ENCODE measurements at regions not wholly inside any gene's neighbourhood (a gene's known extent, or its start where the extent isn't known, plus 50 kb on each side); places are given as distances from the start of the nearest gene placed in this dataset.

GRCh38 chr5:118698774-118699173 lies 289.6 kb downstream of the DTWD2 start:
- ATAC-seq: peak; percentile 99
- no peak overlapping the region for H3K4me3 Mint-ChIP-seq
- TF ChIP-seq FOXK1 (CRISPR knock-in tag; IDR thresholded peaks at IDR 0.05): no peak
- no peak for TF ChIP-seq ZNF416 (CRISPR knock-in tag; IDR thresholded peaks at IDR 0.05)
- no peak for TF ChIP-seq ATF1 (CRISPR knock-in tag; IDR thresholded peaks at IDR 0.05)
- POLR2A ChIA-PET: no interaction called here
- H3K9me3 Mint-ChIP-seq: peaks cover 22% of the 10 kb centered on the region
- peaks cover 2% of the 10 kb centered on the region; the same call in 1 of the 2 replicates for H3K4me1 Mint-ChIP-seq
- H3K36me3 Mint-ChIP-seq: peaks cover 23% of the 10 kb centered on the region
- CTCF ChIA-PET: interaction anchor here (0.8 to 2.4 kb wide), 2 partner anchors 14 to 94 kb away, joined by 5 to 16 read pairs; no protein-coding TSS in a partner anchor
- H3K27ac Mint-ChIP-seq: no peak overlapping the region
- DNase-seq (ENCODE audit: low spot score): peak; percentile 53
- H3K27me3 Mint-ChIP-seq (ENCODE audit: low read depth): no peaks in the 10 kb centered on the region

- CTCF ChIA-PET: no interaction called here
Observed at GRCh38 chr5:118696076-118696475, 292.3 kb downstream of the DTWD2 start.

GRCh38 chr5:118692811-118693342 lies 295.5 kb downstream of the DTWD2 start:
- H3K27me3 Mint-ChIP-seq (ENCODE audit: low read depth): no peaks in the 10 kb centered on the region
- no peaks in the 10 kb centered on the region for H3K36me3 Mint-ChIP-seq
- no peak overlapping the region for H3K27ac Mint-ChIP-seq
- ATAC-seq (peak; percentile 98), DNase-seq (ENCODE audit: low spot score) (peak; percentile 25)
- ChIA-PET CTCF (interaction anchor here (0.7 to 1.0 kb wide), 2 partner anchors 99 to 264 kb away, joined by 3 read pairs; no protein-coding TSS in a partner anchor), POLR2A (no interaction called here)
- H3K4me1 Mint-ChIP-seq: 0 out of 2 replicates have a peak, but pooled peaks cover 3% of the 10 kb centered on the region
- H3K4me3 Mint-ChIP-seq: no peak overlapping the region
- no peaks in the 10 kb centered on the region for H3K9me3 Mint-ChIP-seq
- no peak for TF ChIP-seq RELA (CRISPR knock-in tag; IDR thresholded peaks at IDR 0.05; ENCODE audit: borderline replicate concordance)
- TF ChIP-seq NFYB (CRISPR knock-in tag; conservative IDR thresholded peaks at IDR 0.05; ENCODE audit: low read depth): no peak
- TF ChIP-seq AFF4 (CRISPR knock-in tag; IDR thresholded peaks at IDR 0.05; ENCODE audit: borderline replicate concordance): no peak
- TF ChIP-seq ESRRA (CRISPR knock-in tag; IDR thresholded peaks at IDR 0.05; ENCODE audit: borderline replicate concordance): no peak
- no peak for TF ChIP-seq NR3C1 (CRISPR knock-in tag; conservative IDR thresholded peaks at IDR 0.05; ENCODE audit: low read depth)

More at GRCh38 chr5:118696076-118696475, 292.3 kb downstream of the DTWD2 start:
- POLR2A ChIA-PET: no interaction called here
- Mint-ChIP-seq H3K9me3 (no peaks in the 10 kb centered on the region; the same call in 1 of the 2 replicates), H3K36me3 (no peaks in the 10 kb centered on the region), H3K4me1 (peaks cover 6% of the 10 kb centered on the region; the same call in 1 of the 2 replicates), H3K27me3 (ENCODE audit: low read depth) (no peaks in the 10 kb centered on the region), H3K4me3 (no peak overlapping the region), H3K27ac (no peak overlapping the region)
- ATAC-seq: no peak
- TF ChIP-seq ZNF423 (CRISPR knock-in tag; IDR thresholded peaks at IDR 0.05): no peak
- no peak for TF ChIP-seq ELF4 (CRISPR knock-in tag; IDR thresholded peaks at IDR 0.05; ENCODE audit: low read depth)
- no peak for TF ChIP-seq ZNF317 (CRISPR knock-in tag; IDR thresholded peaks at IDR 0.05; ENCODE audit: borderline replicate concordance, low read depth)
- TF ChIP-seq TCF7 (CRISPR knock-in tag; IDR thresholded peaks at IDR 0.05; ENCODE audit: low read depth): no peak
- TF ChIP-seq ZNF396 (CRISPR knock-in tag; IDR thresholded peaks at IDR 0.05; ENCODE audit: borderline replicate concordance): no peak
- no peak for TF ChIP-seq HMGA2 (CRISPR knock-in tag; IDR thresholded peaks at IDR 0.05)
- no peak for TF ChIP-seq ZNF512 (CRISPR knock-in tag; IDR thresholded peaks at IDR 0.05; ENCODE audit: borderline replicate concordance)
- no peak for TF ChIP-seq STAT6 (CRISPR knock-in tag; conservative IDR thresholded peaks at IDR 0.05; ENCODE audit: low read depth)
- no peak for TF ChIP-seq ZNF121 (CRISPR knock-in tag; IDR thresholded peaks at IDR 0.05)
- no peak for TF ChIP-seq FOXK1 (CRISPR knock-in tag; IDR thresholded peaks at IDR 0.05)
- no peak for TF ChIP-seq ESRRA (CRISPR knock-in tag; IDR thresholded peaks at IDR 0.05; ENCODE audit: borderline replicate concordance)
- TF ChIP-seq RORB (CRISPR knock-in tag; IDR thresholded peaks at IDR 0.05): no peak
- TF ChIP-seq EMX1 (CRISPR knock-in tag; IDR thresholded peaks at IDR 0.05): no peak
- no peak for DNase-seq (ENCODE audit: low spot score)
